Mucosa of rectum (tissue), 2 donors: ENCODE measurements at regions not wholly inside any gene's neighbourhood (a gene's known extent, or its start where the extent isn't known, plus 50 kb on each side); places are given as distances from the start of the nearest gene placed in this dataset.

Experiments
- H3K27ac ChIP-seq, 2 donors: one replicate each; pipeline ENCODE4 v1.7.0; 2013; ENCODE audit warnings: inconsistent platforms in 2 of 2, low read depth in 2 of 2, low read length in 2 of 2
- H3K27me3 ChIP-seq, 2 donors: one replicate each; pipeline ENCODE4 v1.7.0; 2013; ENCODE audit warnings: low read length in 2 of 2; ENCODE audit not compliant: control insufficient read depth in 2 of 2, insufficient read depth in 2 of 2
- H3K36me3 ChIP-seq, 2 donors: one replicate each; pipeline ENCODE4 v1.7.0; 2013; ENCODE audit warnings: low read length in 2 of 2; ENCODE audit not compliant: control insufficient read depth in 2 of 2, insufficient read depth in 2 of 2
- H3K4me1 ChIP-seq, 2 donors: one replicate each; pipeline ENCODE4 v1.7.0; 2013; ENCODE audit warnings: low read length in 2 of 2, mild to moderate bottlenecking in 1 of 2; ENCODE audit not compliant: control insufficient read depth in 2 of 2, insufficient read depth in 2 of 2
- H3K4me3 ChIP-seq, 2 donors: one replicate each; pipeline ENCODE4 v1.7.0; 2013; ENCODE audit warnings: low read length in 2 of 2
- H3K9ac ChIP-seq, 2 donors: one replicate each; pipeline ENCODE4 v1.7.0; 2013; ENCODE audit warnings: low read length in 2 of 2, low read depth in 1 of 2, mild to moderate bottlenecking in 1 of 2
- H3K9me3 ChIP-seq, 2 donors: one replicate each; pipeline ENCODE4 v1.7.0; 2013; ENCODE audit warnings: low read length in 2 of 2; ENCODE audit not compliant: control insufficient read depth in 2 of 2
- donor health status: healthy.
- donor health status: Normal muscosa, but diverticular disease.

DNA sequence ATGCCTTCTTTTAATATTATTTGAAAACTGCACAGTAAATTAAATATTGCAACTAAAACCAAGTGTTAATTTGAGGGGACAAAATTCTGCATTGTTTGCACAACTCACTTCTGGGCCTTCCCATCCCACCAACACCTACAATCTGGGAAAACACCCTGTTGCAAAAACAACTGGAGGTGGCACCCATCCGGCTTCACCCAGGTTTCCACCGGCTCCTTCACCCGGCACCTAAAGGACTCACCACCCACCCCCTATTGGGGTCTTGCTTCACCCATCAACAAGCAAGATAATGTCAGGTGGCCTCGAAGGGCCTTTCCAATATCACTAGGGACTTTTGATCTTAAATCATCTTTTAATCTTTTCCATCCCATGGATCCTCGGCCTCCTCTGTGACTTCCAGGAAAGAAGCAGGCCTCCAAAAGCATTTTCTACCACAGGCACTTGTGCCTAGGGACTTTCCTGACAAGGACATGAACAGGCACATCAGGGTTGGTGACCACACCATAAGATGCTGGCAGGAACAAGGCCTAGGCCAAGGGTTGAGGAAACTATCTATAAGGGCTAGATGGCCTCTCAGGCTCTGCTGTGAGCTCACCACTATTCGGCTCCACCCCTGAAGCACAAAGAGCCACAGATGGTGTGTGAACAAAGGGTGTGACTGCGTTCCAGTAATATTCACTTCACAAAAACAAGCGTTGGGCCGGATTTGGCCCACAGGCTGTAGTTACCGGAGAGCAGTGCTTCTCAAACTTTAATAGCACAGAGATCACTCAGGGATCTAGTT lies 205.1 kb downstream of the AUH start:
- Histone ChIP-seq H3K4me1 (peaks cover 2 to 15% of the 10 kb centered on the region in 2 donors), H3K36me3 (no peaks in the 10 kb centered on the region), H3K9me3 (no peaks in the 10 kb centered on the region), H3K9ac (peak overlapping the region in 1 of 2 donors; percentile 15), H3K27me3 (no peaks in the 10 kb centered on the region), H3K4me3 (no peak overlapping the region), H3K27ac (peak overlapping the region in 1 of 2 donors; percentile 71)

GRCh38 chr9:91157883-91158282 lies 203.8 kb downstream of the AUH start:
- no peaks in the 10 kb centered on the region for H3K36me3 ChIP-seq
- H3K9me3 ChIP-seq = no peaks in the 10 kb centered on the region
- H3K27ac ChIP-seq = no peak overlapping the region
- H3K9ac ChIP-seq = no peak overlapping the region
- no peak overlapping the region for H3K4me3 ChIP-seq
- peaks cover 12 to 22% of the 10 kb centered on the region in 2 donors for H3K4me1 ChIP-seq
- no peaks in the 10 kb centered on the region for H3K27me3 ChIP-seq

- H3K27ac ChIP-seq = no peak overlapping the region
- H3K9me3 ChIP-seq = no peaks in the 10 kb centered on the region
- no peak overlapping the region for H3K4me3 ChIP-seq
- H3K36me3 ChIP-seq = no peaks in the 10 kb centered on the region
- no peak overlapping the region for H3K9ac ChIP-seq
- peaks cover 15 to 26% of the 10 kb centered on the region in 2 donors for H3K4me1 ChIP-seq
- no peaks in the 10 kb centered on the region for H3K27me3 ChIP-seq
These were observed 203.4 kb downstream of the AUH start for GRCh38 chr9:91158286-91158685.

DNA sequence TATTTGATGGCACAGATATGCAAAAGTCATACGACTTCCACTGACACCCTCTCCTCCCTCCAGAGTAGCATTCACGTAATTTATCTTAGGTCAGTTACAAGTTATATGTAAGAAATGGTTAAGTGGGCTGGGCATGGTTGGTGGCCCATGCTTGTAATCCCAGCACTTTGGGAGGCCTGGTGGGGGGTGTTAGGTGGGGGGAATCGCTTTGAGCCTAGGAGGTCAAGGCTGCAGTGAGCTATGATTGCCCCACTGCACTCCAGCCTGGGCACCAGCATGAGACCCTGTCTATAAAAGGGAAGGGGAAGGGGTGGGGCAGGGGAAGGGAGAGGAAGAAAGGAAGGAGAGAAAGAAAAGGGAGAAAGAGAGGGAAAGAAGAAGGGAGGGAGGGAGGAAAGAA lies 202.8 kb downstream of the AUH start:
- H3K9ac ChIP-seq = no peak overlapping the region
- no peaks in the 10 kb centered on the region for H3K9me3 ChIP-seq
- peaks cover 21 to 33% of the 10 kb centered on the region in 2 donors for H3K4me1 ChIP-seq
- no peak overlapping the region for H3K4me3 ChIP-seq
- no peaks in the 10 kb centered on the region for H3K36me3 ChIP-seq
- H3K27me3 ChIP-seq = no peaks in the 10 kb centered on the region
- H3K27ac ChIP-seq = no peak overlapping the region

DNA sequence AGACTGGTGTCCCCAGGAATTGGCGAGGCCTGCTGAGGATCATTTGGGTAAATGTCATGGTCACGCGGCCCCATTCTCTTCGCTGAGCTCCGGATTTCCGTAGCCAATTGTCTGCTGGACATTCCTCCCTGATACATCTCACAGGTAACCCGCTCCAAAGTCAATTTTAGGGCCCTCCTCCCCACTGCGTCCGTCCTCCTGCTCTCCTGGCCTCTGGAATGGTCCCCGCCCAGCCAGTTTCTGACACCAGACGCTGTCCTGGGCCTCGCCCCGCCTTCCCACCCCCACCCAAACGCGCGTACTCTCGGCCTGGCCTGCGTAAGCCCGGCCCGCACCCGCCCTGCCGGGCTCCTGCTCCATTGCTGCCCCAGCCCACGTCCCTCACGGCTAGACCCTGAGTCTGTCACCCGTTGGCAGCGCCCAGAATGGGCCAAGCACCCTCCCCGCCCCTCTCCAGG lies 202.0 kb downstream of the AUH start:
- Histone ChIP-seq H3K4me1 (peaks cover 28 to 40% of the 10 kb centered on the region in 2 donors), H3K36me3 (no peaks in the 10 kb centered on the region), H3K4me3 (peak overlapping the region; percentile 37 to 52), H3K9ac (peak overlapping the region in 1 of 2 donors; percentile 65), H3K27me3 (no peaks in the 10 kb centered on the region), H3K27ac (peak overlapping the region; percentile 38 to 55), H3K9me3 (no peaks in the 10 kb centered on the region)

GRCh38 chr9:91160181-91160580 lies 201.5 kb downstream of the AUH start:
- no peak overlapping the region for H3K4me3 ChIP-seq
- no peaks in the 10 kb centered on the region for H3K9me3 ChIP-seq
- H3K27ac ChIP-seq = peak overlapping the region in 1 of 2 donors; percentile 55
- no peaks in the 10 kb centered on the region for H3K27me3 ChIP-seq
- peaks cover 32 to 45% of the 10 kb centered on the region in 2 donors for H3K4me1 ChIP-seq
- no peaks in the 10 kb centered on the region for H3K36me3 ChIP-seq
- no peak overlapping the region for H3K9ac ChIP-seq

GRCh38 chr9:91160599-91161464 lies 200.9 kb downstream of the AUH start:
- H3K27me3 ChIP-seq = no peaks in the 10 kb centered on the region
- H3K4me1 ChIP-seq = peaks cover 34 to 50% of the 10 kb centered on the region in 2 donors
- no peak overlapping the region for H3K27ac ChIP-seq
- no peaks in the 10 kb centered on the region for H3K36me3 ChIP-seq
- no peaks in the 10 kb centered on the region for H3K9me3 ChIP-seq
- H3K9ac ChIP-seq = no peak overlapping the region
- no peak overlapping the region for H3K4me3 ChIP-seq

GRCh38 chr9:91161465-91162300 lies 200.0 kb downstream of the AUH start:
- H3K9me3 ChIP-seq = no peaks in the 10 kb centered on the region
- H3K27ac ChIP-seq = peak overlapping the region in 1 of 2 donors; percentile 59
- H3K4me3 ChIP-seq = no peak overlapping the region
- H3K27me3 ChIP-seq = no peaks in the 10 kb centered on the region
- H3K9ac ChIP-seq = no peak overlapping the region
- no peaks in the 10 kb centered on the region for H3K36me3 ChIP-seq
- H3K4me1 ChIP-seq = peaks cover 34 to 51% of the 10 kb centered on the region in 2 donors

GRCh38 chr9:91162311-91162710 lies 199.4 kb downstream of the AUH start:
- Histone ChIP-seq H3K36me3 (no peaks in the 10 kb centered on the region), H3K27ac (peak overlapping the region; percentile 59 to 80), H3K27me3 (no peaks in the 10 kb centered on the region), H3K4me3 (no peak overlapping the region), H3K9me3 (no peaks in the 10 kb centered on the region), H3K4me1 (peaks cover 34 to 45% of the 10 kb centered on the region in 2 donors), H3K9ac (no peak overlapping the region)
